ENCODE measurements at regions not wholly inside any gene's neighbourhood (a gene's known extent, or its start where the extent isn't known, plus 50 kb on each side); places are given as distances from the start of the nearest gene placed in this dataset.

GRCh38 chr16:85401917-85402766 lies 211.0 kb upstream of the GSE1 start:
- DNase-seq (ENCODE audit: low read depth), result no peak

- DNase-seq (ENCODE audit: low read depth), result no peak
Observed at GRCh38 chr16:85402910-85403692, 210.0 kb upstream of the GSE1 start.

- DNase-seq (ENCODE audit: low read depth), result no peak
Observed at GRCh38 chr16:85403693-85404092, 209.4 kb upstream of the GSE1 start.

GRCh38 chr16:85412911-85413520 lies 200.1 kb upstream of the GSE1 start:
- DNase-seq (ENCODE audit: low read depth), result no peak

GRCh38 chr16:85413691-85414663 lies 199.1 kb upstream of the GSE1 start:
- DNase-seq (ENCODE audit: low read depth), result no peak

- DNase-seq (ENCODE audit: low read depth), result no peak
Observed at GRCh38 chr16:85415196-85416090, 197.7 kb upstream of the GSE1 start.

- DNase-seq (ENCODE audit: low read depth), result no peak
Observed at GRCh38 chr16:85416228-85417109, 196.7 kb upstream of the GSE1 start.

- no peak for DNase-seq (ENCODE audit: low read depth)
Observed at GRCh38 chr16:85417156-85417860, 195.8 kb upstream of the GSE1 start.

GRCh38 chr16:85418978-85419491 lies 194.1 kb upstream of the GSE1 start:
- no peak for DNase-seq (ENCODE audit: low read depth)

GRCh38 chr16:85419503-85420408 lies 193.4 kb upstream of the GSE1 start:
- no peak for DNase-seq (ENCODE audit: low read depth)

- no peak for DNase-seq (ENCODE audit: low read depth)
Observed at GRCh38 chr16:85420501-85421337, 192.4 kb upstream of the GSE1 start.

- DNase-seq (ENCODE audit: low read depth), result no peak
Observed at GRCh38 chr16:85421338-85422195, 191.6 kb upstream of the GSE1 start.

GRCh38 chr16:85422196-85422631 lies 190.9 kb upstream of the GSE1 start:
- no peak for DNase-seq (ENCODE audit: low read depth)

- DNase-seq (ENCODE audit: low read depth), result no peak
Observed at GRCh38 chr16:85422632-85423550, 190.2 kb upstream of the GSE1 start.

GRCh38 chr16:85423631-85424030 lies 189.5 kb upstream of the GSE1 start:
- DNase-seq (ENCODE audit: low read depth), result no peak

Measured in HS-5 (cell line).